Endodermal cell (in vitro differentiated cells): ENCODE measurements at regions not wholly inside any gene's neighbourhood (a gene's known extent, or its start where the extent isn't known, plus 50 kb on each side); places are given as distances from the start of the nearest gene placed in this dataset.
"Not testable (repeated sequence)": the region's sequence is repeated elsewhere in the genome, so short reads cannot be mapped to it uniquely, and the experiment has no call there.

Source experiments
- DNase-seq: peaks from one replicate; pipeline ENCODE4 v3.0.0-alpha.2; 2017
- H3K27ac ChIP-seq: 2 replicates; pipeline ENCODE4 v1.5.1; 2013; ENCODE audit warnings: mild to moderate bottlenecking, low read depth, low read length, moderate library complexity
- H3K27me3 ChIP-seq: 2 replicates; pipeline ENCODE4 v1.6.1; 2013; ENCODE audit warnings: mild to moderate bottlenecking, low read length, moderate library complexity; ENCODE audit not compliant: insufficient read depth, control insufficient read depth, poor library complexity, severe bottlenecking
- H3K36me3 ChIP-seq: 2 replicates; pipeline ENCODE4 v1.7.0; 2013; ENCODE audit warnings: mild to moderate bottlenecking, low read length, moderate library complexity; ENCODE audit not compliant: control insufficient read depth, insufficient read depth
- H3K4me1 ChIP-seq: one replicate; pipeline ENCODE4 v1.7.0; 2013; ENCODE audit warnings: low read length; ENCODE audit not compliant: control insufficient read depth, insufficient read depth
- H3K4me3 ChIP-seq: 2 replicates; pipeline ENCODE4 v1.5.1; 2013; ENCODE audit warnings: mild to moderate bottlenecking, low read length, moderate library complexity
- H3K9ac ChIP-seq: 2 replicates; pipeline ENCODE4 v1.6.1; 2013; ENCODE audit warnings: mild to moderate bottlenecking, low read length, moderate library complexity; ENCODE audit not compliant: poor library complexity, severe bottlenecking; ENCODE audit errors: extremely low read depth
- H3K9me3 ChIP-seq: 2 replicates; pipeline ENCODE4 v1.6.1; 2013; ENCODE audit warnings: mild to moderate bottlenecking, low read length, moderate library complexity; ENCODE audit not compliant: control insufficient read depth
- H3K27ac Mint-ChIP-seq: 2 replicates; pipeline ENCODE4 v1.8.0; 2020; ENCODE audit warnings: mixed read lengths
- H3K27me3 Mint-ChIP-seq: 2 replicates; pipeline ENCODE4 v1.8.0; 2021; ENCODE audit warnings: mild to moderate bottlenecking, mixed read lengths; ENCODE audit not compliant: insufficient read depth
- H3K36me3 Mint-ChIP-seq: 2 replicates; pipeline ENCODE4 v1.8.0; 2020; ENCODE audit warnings: low read depth, mixed read lengths
- H3K4me1 Mint-ChIP-seq: 2 replicates; pipeline ENCODE4 v1.8.0; 2020; ENCODE audit warnings: mixed read lengths
- H3K4me3 Mint-ChIP-seq: 2 replicates; pipeline ENCODE4 v1.8.0; 2020; ENCODE audit warnings: mild to moderate bottlenecking, moderate library complexity, mixed read lengths
- H3K9me3 Mint-ChIP-seq: 2 replicates; pipeline ENCODE4 v1.8.0; 2020; ENCODE audit warnings: mild to moderate bottlenecking, mixed read lengths
- CTCF ChIP-seq: fragments of 200-600 bp; sonication (generic); conservative IDR thresholded peaks from 2 replicates; pipeline ENCODE4 v1.5.0; 2021; ENCODE audit warnings: antibody characterized with exemption, mild to moderate bottlenecking
- WGBS, 2 experiments: methylation state at CpG; one replicate each; pipeline versions ENCODE4 v1.1.5 to v1.1.7; 2013; ENCODE audit warnings: missing lambda C conversion rate in 2 of 2, mixed read lengths in 1 of 2; ENCODE audit not compliant: insufficient coverage in 1 of 2, insufficient read length in 1 of 2; 5-methylcytosine and 5-hydroxymethylcytosine counted together

GRCh38 chr7:96826089-96826488, 116.4 kb upstream of the SEM1 start:
- no peaks in the 10 kb centered on the region for H3K4me1 Mint-ChIP-seq
- no peaks in the 10 kb centered on the region for H3K27me3 Mint-ChIP-seq
- no peak overlapping the region for H3K27ac Mint-ChIP-seq
- H3K4me3 ChIP-seq, result no peak overlapping the region
- H3K27me3 ChIP-seq, result no peaks in the 10 kb centered on the region
- H3K27ac ChIP-seq, result no peak overlapping the region
- no peaks in the 10 kb centered on the region for H3K36me3 ChIP-seq
- H3K9me3 ChIP-seq, result peaks cover 2% of the 10 kb centered on the region
- no peaks in the 10 kb centered on the region for H3K9me3 Mint-ChIP-seq
- no peaks in the 10 kb centered on the region for H3K36me3 Mint-ChIP-seq
- no peak for DNase-seq
- H3K9ac ChIP-seq, result no peak overlapping the region
- H3K4me1 ChIP-seq, result no peaks in the 10 kb centered on the region
- 73 to 100% methylated on average over 1 of the region's 1 CpG for WGBS, 2 experiments
- H3K4me3 Mint-ChIP-seq, result no peak overlapping the region
- TF ChIP-seq CTCF, result no peak

GRCh38 chr7:96827701-96828100, 118.1 kb upstream of the SEM1 start:
- no peaks in the 10 kb centered on the region for H3K4me1 Mint-ChIP-seq
- peak; percentile 79 for DNase-seq
- 75 to 86% methylated on average over 1 to 6 of the region's 6 CpGs for WGBS, 2 experiments
- Histone ChIP-seq H3K36me3 (no peaks in the 10 kb centered on the region), H3K27ac (no peak overlapping the region), H3K9ac (no peak overlapping the region), H3K27me3 (no peaks in the 10 kb centered on the region), H3K4me1 (no peaks in the 10 kb centered on the region), H3K4me3 (no peak overlapping the region), H3K9me3 (no peaks in the 10 kb centered on the region)
- H3K36me3 Mint-ChIP-seq, result no peaks in the 10 kb centered on the region
- H3K4me3 Mint-ChIP-seq, result no peak overlapping the region
- peak; percentile 71 for TF ChIP-seq CTCF
- no peaks in the 10 kb centered on the region for H3K27me3 Mint-ChIP-seq
- H3K27ac Mint-ChIP-seq, result no peak overlapping the region
- no peaks in the 10 kb centered on the region for H3K9me3 Mint-ChIP-seq

- H3K9me3 Mint-ChIP-seq, H3K27ac Mint-ChIP-seq: not testable (repeated sequence)
- 87% methylated on average over 4 of the region's 4 CpGs; no CpG with 5 or more reads in 1 of the 2 experiments for WGBS, 2 experiments
These were observed 119.5 kb upstream of the SEM1 start for GRCh38 chr7:96829121-96829520.

GRCh38 chr7:96831446-96831845, 121.8 kb upstream of the SEM1 start:
- no peaks in the 10 kb centered on the region for H3K9me3 Mint-ChIP-seq

More at GRCh38 chr7:96829121-96829520, 119.5 kb upstream of the SEM1 start:
- H3K9me3 ChIP-seq, H3K36me3 Mint-ChIP-seq, H3K4me1 ChIP-seq, H3K4me3 ChIP-seq, H3K27me3 ChIP-seq, DNase-seq, H3K27me3 Mint-ChIP-seq, H3K36me3 ChIP-seq, H3K9ac ChIP-seq, H3K4me1 Mint-ChIP-seq, H3K27ac ChIP-seq, H3K4me3 Mint-ChIP-seq: not testable (repeated sequence)

More at GRCh38 chr7:96831446-96831845, 121.8 kb upstream of the SEM1 start:
- WGBS, 2 experiments, result 84 to 93% methylated on average over 2 of the region's 2 CpGs
- Histone ChIP-seq H3K27me3 (no peaks in the 10 kb centered on the region), H3K4me1 (no peaks in the 10 kb centered on the region), H3K9me3 (no peaks in the 10 kb centered on the region), H3K4me3 (no peak overlapping the region), H3K36me3 (no peaks in the 10 kb centered on the region), H3K27ac (no peak overlapping the region), H3K9ac (no peak overlapping the region)
- TF ChIP-seq CTCF, result no peak
- no peak for DNase-seq
- no peaks in the 10 kb centered on the region for H3K36me3 Mint-ChIP-seq
- H3K27me3 Mint-ChIP-seq, result no peaks in the 10 kb centered on the region
- no peaks in the 10 kb centered on the region for H3K4me1 Mint-ChIP-seq
- no peak overlapping the region for H3K27ac Mint-ChIP-seq
- no peak overlapping the region for H3K4me3 Mint-ChIP-seq
